BJ (cell line): ENCODE measurements at regions not wholly inside any gene's neighbourhood (a gene's known extent, or its start where the extent isn't known, plus 50 kb on each side); places are given as distances from the start of the nearest gene placed in this dataset.

ENCODE experiments used
- CTCF ChIA-PET: fragments of 350-600 bp; formaldehyde crosslinking; extraction: SDS; loops from one replicate; lab custom pipeline; 2021; ENCODE audit warnings: antibody characterized with exemption, inconsistent platforms; lab: Yijun Ruan, JAX
- POLR2A ChIA-PET: fragments of 300-600 bp; sonication (Branson Sonifier 250); formaldehyde crosslinking; extraction: SDS; loops from one replicate; lab custom pipeline; 2021; ENCODE audit warnings: antibody characterized with exemption; lab: Charles Lee
- DNase-seq: peaks from one replicate; pipeline ENCODE4 v3.0.0-alpha.2; 2011; ENCODE audit warnings: low read depth
- H3K27me3 ChIP-seq: 2 replicates; pipeline ENCODE4 v1.6.0; 2011; ENCODE audit warnings: low read length; ENCODE audit not compliant: control insufficient read depth, insufficient read depth
- H3K36me3 ChIP-seq: 2 replicates; pipeline ENCODE4 v1.5.1; 2011; ENCODE audit warnings: low read length; ENCODE audit not compliant: control insufficient read depth, insufficient read depth
- H3K4me3 ChIP-seq: 2 replicates; pipeline ENCODE4 v1.5.1; 2011; ENCODE audit warnings: low read depth, mild to moderate bottlenecking, control low read depth, low read length
- TF ChIP-seq, protein P1 (sequence below): IDR thresholded peaks from 2 replicates; pipeline ENCODE4 v1.5.1; 2011; ENCODE audit warnings: low read depth, mild to moderate bottlenecking, control low read depth, inconsistent platforms, low read length, moderate library complexity; ENCODE audit not compliant: insufficient read depth

DNA sequence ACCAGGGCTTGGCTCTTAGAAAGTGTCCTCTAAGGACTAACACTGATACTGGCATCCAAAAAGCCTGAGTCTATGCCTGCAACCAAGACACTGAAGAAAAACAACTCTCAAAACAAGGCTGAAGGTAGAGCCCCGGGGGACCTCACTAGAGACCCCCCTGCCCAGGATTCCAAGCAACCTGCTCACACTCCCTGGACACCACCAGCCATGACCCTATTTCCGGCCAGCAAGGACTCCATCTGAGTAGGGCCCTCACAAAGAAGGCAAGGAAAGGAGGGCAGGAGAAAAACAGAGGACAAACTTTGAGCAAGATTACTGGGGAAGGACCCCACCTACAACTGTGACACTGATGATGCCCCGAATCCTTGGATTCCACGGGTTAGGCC lies 343.1 kb downstream of the NPHP4 start:
- TF ChIP-seq, protein P1, sequence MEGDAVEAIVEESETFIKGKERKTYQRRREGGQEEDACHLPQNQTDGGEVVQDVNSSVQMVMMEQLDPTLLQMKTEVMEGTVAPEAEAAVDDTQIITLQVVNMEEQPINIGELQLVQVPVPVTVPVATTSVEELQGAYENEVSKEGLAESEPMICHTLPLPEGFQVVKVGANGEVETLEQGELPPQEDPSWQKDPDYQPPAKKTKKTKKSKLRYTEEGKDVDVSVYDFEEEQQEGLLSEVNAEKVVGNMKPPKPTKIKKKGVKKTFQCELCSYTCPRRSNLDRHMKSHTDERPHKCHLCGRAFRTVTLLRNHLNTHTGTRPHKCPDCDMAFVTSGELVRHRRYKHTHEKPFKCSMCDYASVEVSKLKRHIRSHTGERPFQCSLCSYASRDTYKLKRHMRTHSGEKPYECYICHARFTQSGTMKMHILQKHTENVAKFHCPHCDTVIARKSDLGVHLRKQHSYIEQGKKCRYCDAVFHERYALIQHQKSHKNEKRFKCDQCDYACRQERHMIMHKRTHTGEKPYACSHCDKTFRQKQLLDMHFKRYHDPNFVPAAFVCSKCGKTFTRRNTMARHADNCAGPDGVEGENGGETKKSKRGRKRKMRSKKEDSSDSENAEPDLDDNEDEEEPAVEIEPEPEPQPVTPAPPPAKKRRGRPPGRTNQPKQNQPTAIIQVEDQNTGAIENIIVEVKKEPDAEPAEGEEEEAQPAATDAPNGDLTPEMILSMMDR: no peak
- Histone ChIP-seq H3K4me3 (no peak overlapping the region), H3K36me3 (no peaks in the 10 kb centered on the region), H3K27me3 (no peaks in the 10 kb centered on the region)
- no peak for DNase-seq
- ChIA-PET POLR2A (no interaction called here), CTCF (no interaction called here)

DNA sequence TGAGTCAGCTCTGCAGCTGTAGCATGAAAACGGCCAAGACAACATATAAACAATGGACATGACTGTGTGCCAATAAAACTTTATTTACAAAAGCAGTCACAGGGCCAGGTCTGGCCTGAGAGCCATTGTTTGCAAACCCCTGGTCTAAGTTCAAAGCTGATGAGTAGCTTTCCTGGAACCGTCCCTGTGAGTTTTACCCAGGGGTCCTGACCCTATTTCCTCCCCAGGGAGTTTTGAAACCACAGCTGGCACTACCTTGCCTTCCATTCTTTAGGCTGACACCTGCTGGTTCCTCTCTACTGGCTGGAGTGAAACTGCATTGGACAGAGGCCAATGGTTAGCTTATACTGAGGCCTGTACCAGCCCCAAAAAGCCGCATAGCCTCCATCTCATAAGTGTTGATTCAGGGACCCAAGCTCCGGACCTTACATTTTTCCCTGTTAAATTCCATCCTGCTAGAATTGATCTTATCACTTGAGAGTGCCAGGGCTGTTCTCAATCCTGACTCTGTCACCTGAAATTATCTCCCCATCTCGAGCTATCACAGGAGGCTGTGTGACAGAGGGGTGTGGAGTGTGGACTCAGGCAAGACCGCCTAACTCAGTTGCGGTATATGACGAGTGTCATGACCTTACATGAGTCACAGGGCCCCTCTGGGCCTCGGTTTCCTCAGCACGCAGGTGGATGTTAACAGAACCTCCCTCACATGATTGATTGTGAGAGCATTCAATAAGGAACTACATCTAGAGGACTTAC lies 343.6 kb downstream of the NPHP4 start:
- Histone ChIP-seq H3K27me3 (no peaks in the 10 kb centered on the region), H3K4me3 (no peak overlapping the region), H3K36me3 (no peaks in the 10 kb centered on the region)
- TF ChIP-seq, protein P1: no peak
- ChIA-PET POLR2A (no interaction called here), CTCF (no interaction called here)
- no peak for DNase-seq

DNA sequence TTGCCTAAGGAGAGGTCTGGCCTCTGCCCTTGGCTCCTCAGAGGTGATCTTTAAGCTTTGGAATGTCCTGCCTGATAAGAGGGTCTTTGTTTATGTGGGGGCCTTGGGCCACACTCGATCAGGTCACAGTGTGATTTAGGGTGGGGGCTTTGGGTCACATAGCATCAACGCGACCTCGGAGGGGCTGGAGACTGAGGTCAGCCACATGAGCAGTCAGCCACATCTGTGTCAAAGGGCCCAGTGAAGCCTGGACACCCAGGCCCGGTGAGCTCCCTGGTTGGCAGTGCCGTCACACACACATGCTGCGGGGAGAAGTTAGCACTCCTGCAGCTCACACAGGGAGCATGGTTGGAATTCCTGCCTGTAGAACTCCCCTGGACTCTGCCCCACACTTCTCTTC lies 345.0 kb downstream of the NPHP4 start:
- no peak overlapping the region for H3K4me3 ChIP-seq
- H3K27me3 ChIP-seq: no peaks in the 10 kb centered on the region
- no peaks in the 10 kb centered on the region for H3K36me3 ChIP-seq
- ChIA-PET CTCF (no interaction called here), POLR2A (no interaction called here)
- TF ChIP-seq, protein P1: no peak
- no peak for DNase-seq

DNA sequence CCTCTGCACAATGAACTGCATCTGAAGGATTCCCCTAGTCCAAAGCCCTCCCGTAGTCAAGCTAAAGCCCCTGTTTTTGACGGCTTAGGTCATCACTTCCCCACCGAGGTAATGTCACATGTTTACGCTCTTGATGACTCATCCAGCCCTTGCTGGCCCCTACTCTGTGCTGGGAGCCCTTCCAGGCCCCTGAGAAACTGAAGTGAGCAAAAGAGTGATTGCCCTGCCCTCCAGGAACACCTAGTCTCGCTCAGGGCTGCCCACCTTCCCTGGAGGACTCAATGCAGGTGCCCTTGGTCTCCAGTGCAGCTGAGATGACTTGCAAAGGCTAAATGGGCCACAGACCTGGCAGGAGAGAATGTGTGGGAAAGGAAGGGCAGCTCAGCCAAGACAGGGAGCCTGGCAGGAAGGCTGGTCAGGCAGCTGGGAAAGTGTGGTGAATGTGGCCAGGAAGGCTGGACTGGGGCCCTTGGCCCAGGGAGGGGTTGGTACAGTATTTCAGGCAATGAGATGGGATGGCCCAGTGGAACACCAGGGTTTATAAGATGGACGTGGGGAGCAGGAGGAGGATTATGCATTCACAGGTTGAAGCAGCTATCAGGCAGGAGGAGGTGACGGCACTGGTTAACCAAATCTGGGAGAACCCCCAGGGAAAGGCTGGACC lies 345.6 kb downstream of the NPHP4 start:
- POLR2A ChIA-PET: no interaction called here
- Histone ChIP-seq H3K36me3 (no peaks in the 10 kb centered on the region), H3K27me3 (no peaks in the 10 kb centered on the region), H3K4me3 (no peak overlapping the region)
- CTCF ChIA-PET: no interaction called here
- DNase-seq: no peak
- TF ChIP-seq, protein P1: no peak

DNA sequence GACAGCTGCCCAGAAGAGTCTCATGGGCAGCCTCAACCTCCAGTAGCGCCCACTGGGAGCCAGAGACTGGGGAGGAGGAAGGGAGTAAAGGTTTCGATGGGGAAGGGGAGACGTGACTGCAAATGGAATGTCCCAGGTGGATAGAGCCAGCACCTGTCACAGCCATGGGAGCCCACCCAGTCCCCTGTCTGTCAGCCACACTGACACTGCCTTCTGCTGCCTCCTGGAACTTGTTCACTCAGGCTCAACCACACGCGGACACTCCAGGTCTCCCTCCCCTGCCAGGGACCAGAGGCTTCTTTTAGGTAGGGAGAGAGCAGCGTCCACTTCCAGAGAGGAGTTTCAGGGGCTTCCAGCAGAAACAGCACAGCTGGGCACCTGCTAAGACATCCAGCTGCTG lies 346.3 kb downstream of the NPHP4 start:
- ChIA-PET POLR2A (no interaction called here), CTCF (no interaction called here)
- H3K4me3 ChIP-seq: no peak overlapping the region
- no peaks in the 10 kb centered on the region for H3K27me3 ChIP-seq
- TF ChIP-seq, protein P1: no peak
- no peaks in the 10 kb centered on the region for H3K36me3 ChIP-seq
- DNase-seq: no peak
